ENCODE measurements at regions not wholly inside any gene's neighbourhood (a gene's known extent, or its start where the extent isn't known, plus 50 kb on each side); places are given as distances from the start of the nearest gene placed in this dataset.

- TF ChIP-seq CTCF (IDR thresholded peaks at IDR 0.05; ENCODE audit: insufficient read depth, low read depth, low read length, missing control alignments), result no peak
- no peak for DNase-seq (ENCODE audit: low read depth)
Observed at GRCh38 chr17:28268610-28269313, 50.2 kb upstream of the TMEM97 start.

More at GRCh38 chr17:28268610-28269313, 50.2 kb upstream of the TMEM97 start:
- H3K4me3 ChIP-seq (ENCODE audit: low read length), result no peak overlapping the region
